BE2C (cell line): ENCODE measurements at regions not wholly inside any gene's neighbourhood (a gene's known extent, or its start where the extent isn't known, plus 50 kb on each side); places are given as distances from the start of the nearest gene placed in this dataset.
A peak's percentile ranks its signal among the peaks of the same experiment; 100 is the strongest.

Source experiments
- DNase-seq: peaks from one replicate; pipeline ENCODE4 v3.0.0-alpha.2; 2020
- H3K27me3 ChIP-seq: fragments of 250-450 bp; sonication (Bioruptor Pico); 2 replicates; pipeline ENCODE4 v1.5.1; 2020; ENCODE audit warnings: mild to moderate bottlenecking
- H3K36me3 ChIP-seq: fragments of 250-450 bp; sonication (Bioruptor Pico); 2 replicates; pipeline ENCODE4 v1.5.1; 2020; ENCODE audit warnings: mild to moderate bottlenecking
- H3K4me1 ChIP-seq: fragments of 250-450 bp; sonication (Bioruptor Pico); 2 replicates; pipeline ENCODE4 v1.5.1; 2020
- H3K4me3 ChIP-seq: 2 replicates; pipeline ENCODE4 v1.5.1; 2011; ENCODE audit warnings: low read depth, low read length
- H3K9me3 ChIP-seq: fragments of 250-450 bp; sonication (Bioruptor Pico); 2 replicates; pipeline ENCODE4 v1.5.1; 2020
- CTCF ChIP-seq: IDR thresholded peaks from 2 replicates; pipeline ENCODE4 v1.5.1; 2012; ENCODE audit warnings: mild to moderate bottlenecking, low read depth, low read length

- no peak for DNase-seq
- Histone ChIP-seq H3K36me3 (no peaks in the 10 kb centered on the region), H3K27me3 (no peaks in the 10 kb centered on the region), H3K4me1 (0 out of 2 replicates have a peak, but pooled peaks cover 3% of the 10 kb centered on the region), H3K9me3 (no peaks in the 10 kb centered on the region), H3K4me3 (no peak overlapping the region)
- TF ChIP-seq CTCF = no peak
Observed at GRCh38 chr10:64959116-64959515, 1437.9 kb downstream of the REEP3 start.

GRCh38 chr10:64959883-64960282, 1438.7 kb downstream of the REEP3 start:
- no peak for TF ChIP-seq CTCF
- DNase-seq = no peak
- no peaks in the 10 kb centered on the region for H3K27me3 ChIP-seq
- 0 out of 2 replicates have a peak, but pooled peaks cover 3% of the 10 kb centered on the region for H3K4me1 ChIP-seq
- no peak overlapping the region for H3K4me3 ChIP-seq
- no peaks in the 10 kb centered on the region for H3K9me3 ChIP-seq
- no peaks in the 10 kb centered on the region for H3K36me3 ChIP-seq

GRCh38 chr10:64973391-64973790, 1452.2 kb downstream of the REEP3 start:
- DNase-seq = no peak

GRCh38 chr10:64976150-64976549, 1454.9 kb downstream of the REEP3 start:
- Histone ChIP-seq H3K4me3 (no peak overlapping the region), H3K36me3 (no peaks in the 10 kb centered on the region), H3K9me3 (no peaks in the 10 kb centered on the region), H3K4me1 (no peaks in the 10 kb centered on the region), H3K27me3 (no peaks in the 10 kb centered on the region)
- TF ChIP-seq CTCF = no peak
- no peak for DNase-seq

More at GRCh38 chr10:64973391-64973790, 1452.2 kb downstream of the REEP3 start:
- H3K36me3 ChIP-seq = no peaks in the 10 kb centered on the region
- no peaks in the 10 kb centered on the region for H3K9me3 ChIP-seq
- no peaks in the 10 kb centered on the region for H3K27me3 ChIP-seq
- TF ChIP-seq CTCF = no peak
- no peaks in the 10 kb centered on the region for H3K4me1 ChIP-seq
- H3K4me3 ChIP-seq = no peak overlapping the region

GRCh38 chr10:64977915-64978314, 1456.7 kb downstream of the REEP3 start:
- TF ChIP-seq CTCF = peak; percentile 9; the same call in 1 of the 2 replicates
- Histone ChIP-seq H3K4me3 (no peak overlapping the region), H3K36me3 (no peaks in the 10 kb centered on the region), H3K27me3 (no peaks in the 10 kb centered on the region), H3K4me1 (no peaks in the 10 kb centered on the region), H3K9me3 (no peaks in the 10 kb centered on the region)
- DNase-seq = no peak

GRCh38 chr10:64996886-64997285, 1475.7 kb downstream of the REEP3 start:
- DNase-seq = no peak
- Histone ChIP-seq H3K27me3 (no peaks in the 10 kb centered on the region), H3K4me3 (no peak overlapping the region), H3K36me3 (no peaks in the 10 kb centered on the region), H3K4me1 (no peaks in the 10 kb centered on the region), H3K9me3 (no peaks in the 10 kb centered on the region)
- TF ChIP-seq CTCF = no peak
